Peyer's patch (tissue), 4 donors: ENCODE measurements at regions not wholly inside any gene's neighbourhood (a gene's known extent, or its start where the extent isn't known, plus 50 kb on each side); places are given as distances from the start of the nearest gene placed in this dataset.

Experiments used
- CTCF ChIP-seq, 6 experiments: fragments of 450-650 bp in 4 of 6; fragments of 200-600 bp in 2 of 6; sonication (generic) in 1 of 6; IDR thresholded peaks; one replicate each; pipeline ENCODE4 v1.5.1; 2017 to 2019; ENCODE audit warnings: antibody characterized with exemption in 6 of 6, mild to moderate bottlenecking in 3 of 6, moderate library complexity in 1 of 6
- POLR2A ChIP-seq, 2 donors: fragments of 450-650 bp; IDR thresholded peaks; one replicate each; pipeline ENCODE4 v1.5.1; 2017; ENCODE audit warnings: antibody characterized with exemption in 2 of 2, mild to moderate bottlenecking in 2 of 2, moderate library complexity in 2 of 2

- no peak for TF ChIP-seq CTCF (IDR thresholded peaks at IDR 0.05)
- TF ChIP-seq POLR2A (IDR thresholded peaks at IDR 0.05) = no peak
Measured at GRCh38 chr11:134763030-134763388, 351.0 kb upstream of the B3GAT1 start.
